GM19023 (cell line): ENCODE measurements at regions not wholly inside any gene's neighbourhood (a gene's known extent, or its start where the extent isn't known, plus 50 kb on each side); places are given as distances from the start of the nearest gene placed in this dataset.

Experiments
- ATAC-seq: cut with Tn5 transposase; IDR thresholded peaks from one replicate; pipeline ENCODE4 v1.9.1; 2021; ENCODE audit warnings: mild to moderate bottlenecking, moderate library complexity; ENCODE audit not compliant: unreplicated experiment

DNA sequence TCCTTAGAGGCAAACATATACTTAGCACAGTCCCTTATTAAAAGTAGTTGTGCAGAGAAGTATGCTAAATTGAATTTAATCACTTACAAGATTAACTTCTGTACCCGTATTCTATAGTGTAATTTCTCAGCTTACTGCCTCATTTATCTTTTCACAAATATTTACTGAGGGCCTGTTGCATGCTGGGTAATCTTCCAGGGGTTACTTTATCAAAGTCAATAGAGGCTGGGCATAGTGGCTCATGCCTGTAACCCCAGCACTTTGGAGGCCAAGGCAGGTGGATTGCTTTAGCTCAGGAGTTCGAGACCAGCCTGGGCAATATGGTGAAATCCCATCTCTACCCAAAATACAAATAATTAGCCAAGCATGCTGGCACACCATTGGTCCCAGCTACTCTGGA, 111.7 kb upstream of the RAB27B start:
- no peak for ATAC-seq

DNA sequence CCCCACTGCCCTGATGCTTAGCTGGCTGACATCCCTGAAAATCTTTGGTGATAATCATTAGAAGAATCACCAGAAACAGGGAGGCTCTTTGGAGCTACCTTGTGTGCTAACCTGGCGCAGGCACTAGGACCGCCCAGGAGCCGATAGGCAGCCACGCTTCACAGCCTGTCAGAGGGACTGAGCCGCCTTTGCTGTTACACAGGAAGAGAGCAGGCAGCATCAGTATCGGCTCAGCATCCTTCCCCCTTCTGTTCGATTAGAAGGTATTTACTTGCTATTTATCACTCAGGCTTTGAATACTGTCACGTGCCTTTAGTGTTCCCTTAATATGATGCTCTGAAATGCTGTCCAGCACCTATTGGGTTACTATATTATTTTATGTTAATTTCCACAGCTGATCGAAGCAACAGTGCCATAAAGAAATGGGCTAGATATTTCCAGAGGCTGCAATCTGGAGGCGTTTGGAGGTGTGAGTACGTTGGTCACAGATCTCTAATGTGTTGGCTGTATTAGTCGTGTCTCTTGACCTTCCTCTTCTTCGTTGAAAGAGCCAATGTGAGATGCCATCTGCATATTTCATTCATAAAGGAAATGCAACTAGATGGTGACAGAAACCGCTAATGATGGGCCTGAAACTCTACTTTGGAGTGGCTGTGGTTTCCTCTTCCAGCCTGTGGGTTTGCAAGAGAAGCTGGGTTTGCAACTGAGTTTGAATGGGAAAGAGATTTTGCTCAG, 110.4 kb upstream of the RAB27B start:
- peak; percentile 80 for ATAC-seq

DNA sequence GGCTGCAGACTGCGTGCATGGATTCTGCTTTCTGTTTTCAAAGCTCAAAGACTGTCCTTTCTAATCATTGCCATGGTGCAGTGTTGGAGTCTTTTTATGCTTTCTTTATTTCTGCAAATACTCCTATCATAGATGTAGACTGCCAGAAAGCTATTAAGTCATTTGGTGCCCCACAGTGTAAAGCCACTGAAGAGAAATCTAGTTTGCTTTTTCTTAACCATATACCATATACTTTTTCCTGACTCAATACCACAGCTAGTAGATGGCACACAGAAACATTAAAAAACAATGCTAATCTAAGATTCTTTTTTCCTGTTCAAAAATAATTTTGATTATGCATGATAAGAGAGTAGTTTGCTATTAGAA, 109.9 kb upstream of the RAB27B start:
- no peak for ATAC-seq

DNA sequence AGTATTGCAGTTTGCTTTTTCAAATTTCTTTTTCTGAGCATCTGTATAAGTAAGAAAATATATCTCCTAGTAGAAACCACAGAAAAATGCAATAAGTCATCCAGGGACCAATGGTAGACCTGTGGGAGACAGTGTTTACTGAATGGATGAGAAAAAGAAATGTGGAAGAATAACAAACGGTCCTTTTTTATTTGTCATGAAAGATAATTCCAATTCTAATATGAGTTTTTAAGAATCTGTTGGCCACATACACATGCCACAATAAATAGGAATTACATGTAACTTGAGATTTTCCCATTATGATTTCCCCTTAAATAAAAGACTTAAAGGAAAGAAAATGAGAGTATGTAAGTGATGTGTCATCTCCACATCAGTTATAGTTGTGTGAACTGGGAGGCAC, 107.7 kb upstream of the RAB27B start:
- ATAC-seq, result no peak

DNA sequence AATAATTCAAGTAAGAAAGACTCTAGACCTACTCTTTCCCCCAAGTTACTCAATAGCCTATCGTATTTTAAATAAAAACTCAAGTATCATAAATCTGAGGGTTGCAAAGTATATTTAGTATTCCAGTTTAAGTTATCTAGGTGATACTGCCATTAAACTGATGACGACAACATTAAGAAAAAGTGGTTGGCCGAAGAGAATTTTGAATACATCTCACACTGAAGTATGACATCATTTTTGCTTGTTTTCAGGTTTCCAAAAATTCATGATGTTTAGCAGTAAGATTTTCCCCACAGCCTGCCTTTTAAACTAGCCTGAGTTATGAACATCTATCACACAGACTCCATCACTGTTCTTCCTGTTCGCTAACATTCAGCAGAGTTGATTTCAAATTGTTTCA, 102.1 kb upstream of the RAB27B start:
- ATAC-seq, result no peak

DNA sequence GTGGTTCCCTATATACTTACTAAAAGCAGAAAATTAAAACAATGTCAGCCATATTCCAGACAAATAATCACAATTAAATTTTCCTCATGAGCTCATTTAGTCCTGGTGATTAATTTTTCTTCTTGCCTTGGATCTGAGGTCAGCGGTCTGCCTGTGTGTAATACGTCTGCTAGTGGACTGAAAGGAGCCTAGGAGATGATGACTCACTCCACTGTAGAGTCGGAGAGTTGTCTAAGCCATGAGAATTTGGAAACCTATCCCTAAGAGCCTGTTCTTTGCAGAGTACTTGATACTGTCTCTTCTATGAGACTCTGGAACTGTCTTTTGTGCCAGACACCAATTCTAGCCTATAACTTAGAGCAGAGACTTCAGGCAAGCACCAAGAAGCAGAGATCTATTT, 94.2 kb upstream of the RAB27B start:
- no peak for ATAC-seq

DNA sequence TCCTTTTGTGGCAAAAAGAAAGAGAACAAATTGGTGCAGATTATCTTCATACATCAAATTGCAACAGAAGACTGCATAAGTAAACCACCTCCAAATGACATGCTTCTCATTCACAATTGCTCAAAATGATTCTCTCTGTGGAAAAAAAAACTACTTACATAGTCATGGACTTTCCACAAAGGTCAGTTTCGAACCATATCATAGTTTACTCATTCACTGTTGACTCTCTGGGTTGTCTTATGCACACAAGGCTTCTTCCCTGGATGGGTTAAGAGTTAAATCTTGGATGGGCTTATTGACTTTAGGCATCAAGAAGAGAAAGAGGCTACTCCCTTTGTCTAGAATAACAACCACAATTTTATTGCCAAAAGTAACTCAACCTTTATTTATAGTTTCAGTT, 91.3 kb upstream of the RAB27B start:
- ATAC-seq, result no peak

DNA sequence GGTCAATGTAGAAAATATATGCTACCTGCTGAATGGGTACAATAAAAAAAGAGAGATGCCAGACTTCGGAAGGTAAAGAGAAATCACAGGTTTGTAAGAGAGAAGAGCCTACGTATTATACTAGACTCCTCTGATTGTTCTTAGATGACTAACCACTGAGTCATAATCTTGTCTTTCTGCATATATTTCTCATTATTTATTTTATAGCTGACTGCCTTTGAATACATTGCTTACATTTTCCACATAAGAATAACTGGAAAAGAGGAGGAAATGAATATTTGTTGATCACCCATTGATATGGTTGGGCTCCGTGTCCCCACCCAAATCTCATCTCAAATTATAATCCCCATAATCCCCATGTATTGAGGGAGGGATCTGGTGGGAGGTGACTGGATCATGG, 90.3 kb upstream of the RAB27B start:
- no peak for ATAC-seq

DNA sequence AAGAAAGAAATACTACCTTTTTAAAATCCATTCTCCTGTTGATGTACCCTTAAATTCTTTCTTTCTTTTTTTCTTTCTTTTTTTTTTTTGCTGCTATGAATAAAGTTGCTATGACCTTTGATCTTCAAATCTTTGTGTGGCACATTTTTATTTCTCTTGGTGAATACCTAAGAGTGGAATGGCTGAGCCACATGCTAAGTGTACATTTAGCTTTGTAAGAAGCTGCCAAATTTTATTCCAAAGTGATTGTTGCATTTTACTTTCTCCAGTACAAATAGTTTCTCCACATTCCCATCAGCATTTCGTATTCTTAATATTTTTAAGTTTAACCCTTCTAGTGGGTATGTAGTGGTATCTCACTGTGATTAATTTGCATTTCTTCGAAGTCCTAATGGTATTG, 88.8 kb upstream of the RAB27B start:
- no peak for ATAC-seq

DNA sequence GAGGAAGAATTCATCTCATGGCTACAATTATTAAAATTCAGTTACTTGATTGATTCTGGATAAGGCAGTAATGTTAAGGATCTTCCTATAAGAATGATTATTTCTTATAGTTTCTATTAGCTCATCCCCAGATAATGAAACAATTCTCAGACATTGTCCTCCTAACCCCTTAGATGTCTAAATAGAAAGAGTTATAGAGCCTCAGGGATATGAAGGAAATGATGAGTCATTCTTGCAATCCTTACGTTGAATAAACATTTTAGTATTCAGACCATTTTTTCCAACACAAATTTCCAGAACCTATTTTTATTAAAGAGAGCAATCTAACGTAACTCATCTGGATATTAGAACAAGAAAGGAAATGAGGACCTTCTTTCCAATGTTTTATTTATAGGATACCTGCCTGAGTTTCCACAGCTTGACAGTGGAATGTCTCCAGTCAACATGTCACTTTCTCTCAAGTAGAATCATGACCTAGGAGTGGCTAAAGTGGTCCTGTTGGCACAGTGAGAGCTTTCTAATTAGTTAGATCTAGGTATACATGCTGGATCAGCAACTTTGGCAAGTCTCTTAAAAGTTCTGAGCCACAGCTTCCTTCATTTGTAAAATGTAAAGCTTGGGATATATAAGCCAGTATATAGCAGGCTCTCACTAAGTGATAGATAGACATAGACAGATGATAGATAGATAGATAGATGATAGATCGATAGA, 88.0 kb upstream of the RAB27B start:
- no peak for ATAC-seq

DNA sequence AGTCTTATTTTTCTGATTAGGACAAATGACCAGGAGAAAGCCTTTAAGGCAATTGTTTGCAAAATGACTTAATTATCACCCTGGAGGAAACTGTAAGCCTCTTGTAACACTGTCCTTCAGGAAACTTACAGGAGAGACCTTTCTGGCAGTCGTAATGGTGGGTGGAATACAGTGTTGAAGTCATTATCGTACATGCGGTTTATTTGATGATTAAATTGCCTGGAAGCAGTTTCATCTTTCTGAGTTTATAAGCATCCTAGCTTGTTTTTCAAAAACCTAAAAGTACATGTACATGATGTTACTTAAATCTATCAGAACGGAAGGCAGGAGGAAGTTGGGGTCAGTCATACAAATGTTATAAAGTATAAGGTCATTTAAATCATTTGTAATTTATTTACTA, 86.2 kb upstream of the RAB27B start:
- no peak for ATAC-seq

DNA sequence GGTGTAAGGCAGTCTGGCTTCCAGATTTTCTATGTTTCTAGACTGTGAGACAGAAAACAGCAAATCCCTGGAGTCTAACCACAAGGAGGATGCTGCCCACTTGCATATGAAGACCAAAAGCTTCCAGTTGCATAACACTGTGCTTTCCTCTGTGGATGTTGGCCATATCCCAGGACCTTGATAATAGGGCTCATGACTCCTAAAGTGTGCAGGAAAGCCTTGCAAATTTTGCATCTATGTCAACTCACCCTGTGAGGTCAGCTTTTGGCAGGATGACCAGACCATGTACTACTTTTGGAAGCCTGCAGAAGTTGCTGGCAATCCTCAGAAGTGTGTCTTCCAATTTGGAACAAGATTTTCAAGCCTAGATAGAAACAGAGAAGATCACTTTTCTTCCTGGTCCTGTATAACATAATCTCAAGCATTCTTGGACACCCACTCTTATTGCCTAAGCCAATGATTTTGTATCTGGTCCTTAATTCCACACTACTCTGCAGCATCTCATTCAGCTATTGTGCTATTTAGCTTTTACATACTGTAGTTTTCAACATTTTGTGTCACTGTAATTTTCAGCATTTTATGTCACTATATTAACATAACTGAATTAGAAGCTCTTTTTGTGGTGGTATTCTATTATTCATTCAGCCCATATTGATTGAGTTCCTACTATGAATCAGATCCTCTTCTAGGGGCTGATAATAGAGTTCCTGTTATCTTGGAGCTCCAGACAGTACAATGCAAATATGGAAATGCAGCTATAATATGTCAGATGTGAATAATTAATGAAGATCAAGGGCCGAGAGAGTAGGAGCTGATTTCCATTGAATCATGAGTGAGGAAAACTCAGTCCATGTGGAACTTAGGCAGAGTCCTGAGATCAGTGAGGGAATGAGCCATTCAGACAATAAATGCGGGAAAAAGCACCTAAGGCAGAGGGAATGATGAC, 85.3 kb upstream of the RAB27B start:
- ATAC-seq, result no peak

DNA sequence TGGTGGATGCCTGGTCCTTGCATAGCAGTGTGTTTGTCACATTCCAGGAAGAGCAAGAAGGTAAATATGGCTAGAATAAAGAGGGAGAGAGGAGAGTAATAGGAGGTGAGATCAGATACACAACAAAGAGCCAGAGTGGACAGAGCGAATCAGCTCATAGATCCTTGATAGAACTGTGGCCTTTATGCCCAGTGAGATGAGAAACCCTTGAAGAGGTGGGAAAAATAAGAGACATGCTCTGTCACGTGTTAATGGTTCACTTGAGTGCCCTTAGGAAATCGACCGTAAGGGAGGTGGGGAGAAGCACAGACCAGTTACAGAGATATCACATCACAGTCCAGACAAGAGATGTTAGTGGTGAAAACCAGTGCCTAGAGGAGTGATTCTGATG, 84.7 kb upstream of the RAB27B start:
- no peak for ATAC-seq

DNA sequence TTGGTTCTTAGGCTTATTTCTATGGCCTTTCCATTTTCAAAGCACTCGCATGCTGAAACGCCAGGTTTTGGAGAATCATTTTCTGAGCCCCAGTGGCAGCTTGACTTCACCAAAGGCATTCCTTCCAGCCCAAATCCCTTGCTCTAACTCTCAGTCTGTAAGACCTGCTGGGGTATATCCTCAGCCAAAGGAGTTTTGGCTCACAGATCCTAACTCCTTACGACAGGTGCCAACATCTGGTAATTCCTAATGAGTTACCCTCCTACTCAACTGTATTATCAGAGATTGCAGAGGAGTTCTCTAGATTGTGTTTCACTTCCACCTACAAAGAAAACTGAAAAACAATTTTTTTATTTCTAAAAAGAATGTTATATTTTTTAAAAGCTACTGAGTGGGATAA, 79.0 kb upstream of the RAB27B start:
- ATAC-seq, result no peak

DNA sequence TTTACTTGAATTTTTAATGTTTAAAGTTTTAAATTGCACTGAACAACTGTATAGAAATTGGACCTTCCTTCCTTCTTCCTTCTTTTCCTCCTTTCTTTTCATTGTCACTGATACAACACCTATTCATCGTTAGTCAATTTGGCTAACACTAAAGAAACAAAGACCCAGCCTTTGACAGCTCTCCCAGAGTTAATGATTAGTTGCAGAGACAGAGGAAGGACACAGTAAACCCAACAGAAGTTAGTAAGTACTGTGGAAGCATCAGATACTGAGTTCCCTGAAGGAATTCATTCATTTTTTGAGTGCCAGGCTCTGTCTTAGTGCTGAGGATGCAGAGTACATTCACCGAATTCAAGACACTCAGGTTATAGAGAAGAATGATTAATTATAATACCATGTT, 77.9 kb upstream of the RAB27B start:
- ATAC-seq, result no peak

DNA sequence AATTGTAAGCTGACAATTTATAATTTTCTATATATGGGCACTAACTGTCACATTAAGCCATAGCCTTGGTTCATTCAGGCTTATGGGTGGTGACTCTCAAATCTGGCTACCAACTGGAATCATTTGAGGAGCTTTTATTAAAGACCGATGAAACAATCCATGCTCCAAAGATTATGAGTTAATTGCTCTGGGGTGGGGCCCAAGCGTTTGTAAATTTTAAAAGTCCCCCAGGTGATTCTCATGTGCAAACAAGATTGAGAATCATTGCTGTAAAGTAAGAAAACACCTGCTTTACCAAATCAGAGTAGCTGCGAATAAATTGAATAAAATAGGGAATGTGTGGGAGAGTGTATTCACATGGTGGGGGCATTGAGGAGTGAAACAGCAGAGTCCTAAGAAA, 76.1 kb upstream of the RAB27B start:
- no peak for ATAC-seq

DNA sequence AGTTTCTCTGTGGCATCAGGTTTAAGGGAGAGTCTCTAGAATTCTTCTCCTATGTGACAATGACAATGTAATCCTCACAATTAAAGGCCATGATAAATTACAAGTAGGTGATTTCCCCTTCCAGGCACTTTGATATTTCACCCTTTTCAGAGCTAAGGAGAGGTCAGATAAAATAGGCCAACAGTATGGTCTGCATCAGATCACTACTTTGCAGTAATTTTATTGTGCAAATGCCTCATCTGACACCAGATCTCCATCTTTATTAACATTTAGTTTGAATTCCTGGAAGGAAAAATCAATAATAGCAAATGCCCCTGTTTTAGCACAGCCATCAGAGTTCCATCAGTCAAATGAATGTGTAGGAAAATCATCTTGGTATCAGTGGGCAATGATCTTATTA, 72.8 kb upstream of the RAB27B start:
- no peak for ATAC-seq

DNA sequence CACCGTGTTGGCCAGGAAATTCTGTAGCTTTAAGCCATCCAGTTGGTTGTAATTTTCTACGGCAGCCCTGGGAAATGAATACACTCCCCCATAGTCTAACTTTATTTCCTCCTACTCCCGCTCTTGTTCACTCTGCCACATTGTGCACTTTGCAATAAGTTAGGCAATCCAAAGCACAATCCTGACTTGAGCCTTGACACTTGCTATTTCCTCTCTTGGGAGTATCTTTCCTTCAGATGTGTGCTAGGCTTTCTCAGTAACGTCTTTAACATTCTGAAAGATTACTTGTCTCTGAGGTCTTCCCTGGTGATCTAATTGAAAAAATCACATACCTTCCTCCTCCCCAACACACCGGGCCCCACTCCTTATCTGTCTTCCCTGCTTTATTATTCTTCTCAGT, 65.9 kb upstream of the RAB27B start:
- ATAC-seq, result no peak

DNA sequence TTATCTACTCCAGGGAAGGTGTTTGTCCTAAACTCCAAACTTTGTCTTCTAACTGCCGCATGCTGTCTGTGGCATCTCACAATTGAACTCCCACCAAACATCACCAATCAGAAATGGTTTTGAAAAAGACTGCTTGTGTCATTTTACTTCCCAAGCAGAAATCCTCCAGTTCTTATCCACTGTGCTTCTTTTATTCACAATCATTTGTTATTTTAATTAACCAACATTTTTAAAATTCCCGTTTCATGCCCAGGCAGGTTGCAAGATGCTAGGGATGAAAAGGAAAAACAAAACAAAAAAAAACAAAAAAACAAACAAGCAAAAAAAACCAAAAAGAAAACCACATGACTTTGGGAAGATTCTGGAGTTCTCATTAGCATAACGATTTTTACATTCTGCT, 63.5 kb upstream of the RAB27B start:
- no peak for ATAC-seq

DNA sequence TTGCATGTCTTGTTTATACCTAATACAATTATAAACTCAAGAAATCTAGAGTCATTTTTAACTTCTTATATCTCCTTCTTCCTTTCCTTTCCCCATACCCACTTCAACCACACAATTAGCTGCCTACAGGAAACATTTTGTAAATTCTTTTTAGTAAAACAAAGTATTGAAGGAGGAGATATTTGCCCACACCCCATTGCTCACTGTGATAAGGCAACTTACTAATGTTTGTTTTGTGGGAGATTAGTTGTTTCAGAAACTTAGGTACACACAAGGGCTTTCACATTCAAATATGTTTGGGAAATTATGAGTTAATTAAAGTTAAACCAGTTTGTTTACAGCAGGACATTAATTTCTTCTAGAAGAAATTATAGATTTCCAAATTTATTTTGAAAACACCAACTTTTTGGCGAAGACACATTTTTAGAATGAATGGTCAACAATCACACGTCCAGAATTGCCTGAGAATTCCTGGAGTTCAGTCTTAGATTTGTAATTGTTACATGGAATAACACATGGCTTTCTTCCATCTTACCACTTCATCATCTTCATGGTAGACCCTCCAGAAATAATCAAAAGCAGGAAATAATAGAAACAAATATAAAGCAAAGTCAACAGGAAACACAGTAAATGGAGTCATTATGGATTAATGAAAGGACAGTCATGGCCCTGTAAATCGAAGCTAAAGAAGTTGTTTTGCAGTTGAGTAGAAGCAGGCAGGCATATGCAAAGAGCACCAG, 62.5 kb upstream of the RAB27B start:
- ATAC-seq, result no peak

DNA sequence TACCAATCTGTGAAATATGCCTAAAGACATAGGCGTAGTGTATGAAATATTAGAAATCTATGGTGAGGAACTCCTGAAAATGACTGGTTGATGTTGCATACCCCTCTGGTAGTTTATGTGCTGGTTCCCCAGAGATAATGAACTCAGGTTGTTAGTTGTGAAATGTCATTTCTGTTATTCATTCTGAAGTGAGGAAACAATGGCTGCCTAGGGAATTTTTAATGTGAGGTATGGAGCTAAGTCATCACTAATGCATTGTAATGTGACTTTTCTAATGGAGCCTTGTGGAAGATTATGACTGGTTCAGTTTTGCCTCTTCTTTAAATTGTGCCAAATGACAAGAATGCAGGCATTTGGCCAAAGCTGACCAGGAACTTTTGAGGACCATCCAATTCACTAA, 61.6 kb upstream of the RAB27B start:
- ATAC-seq, result no peak
